H9 (cell line): ENCODE measurements at regions not wholly inside any gene's neighbourhood (a gene's known extent, or its start where the extent isn't known, plus 50 kb on each side); places are given as distances from the start of the nearest gene placed in this dataset.

ENCODE experiments used
- DNase-seq: peaks from one replicate; pipeline ENCODE4 v3.0.0-alpha.2; 2017
- H2AFZ ChIP-seq: one replicate; pipeline ENCODE4 v1.6.1; 2013; ENCODE audit warnings: mild to moderate bottlenecking, low read length, control low read depth, moderate library complexity
- H2AK5ac ChIP-seq: 2 replicates; pipeline ENCODE4 v1.6.1; 2013; ENCODE audit warnings: low read length, control low read depth, mixed read lengths; ENCODE audit not compliant: insufficient read length
- H2BK120ac ChIP-seq: one replicate; pipeline ENCODE4 v1.6.1; 2013; ENCODE audit warnings: low read depth, mild to moderate bottlenecking, low read length, control low read depth, inconsistent platforms; ENCODE audit not compliant: poor library complexity, severe bottlenecking
- H2BK12ac ChIP-seq: 2 replicates; pipeline ENCODE4 v1.6.1; 2013; ENCODE audit warnings: low read length, control low read depth, mixed read lengths, low read depth; ENCODE audit not compliant: insufficient read length
- H2BK15ac ChIP-seq: 2 replicates; pipeline ENCODE4 v1.6.1; 2013; ENCODE audit warnings: low read depth, low read length, control low read depth
- H2BK20ac ChIP-seq: one replicate; pipeline ENCODE4 v1.6.1; 2013; ENCODE audit warnings: low read depth, mild to moderate bottlenecking, low read length, control low read depth, inconsistent platforms; ENCODE audit not compliant: poor library complexity, severe bottlenecking
- H2BK5ac ChIP-seq: 2 replicates; pipeline ENCODE4 v1.6.1; 2013; ENCODE audit warnings: low read length, control low read depth, mixed read lengths; ENCODE audit not compliant: insufficient read length
- H3K14ac ChIP-seq: 2 replicates; pipeline ENCODE4 v1.6.1; 2013; ENCODE audit warnings: low read length, control low read depth; ENCODE audit not compliant: insufficient read depth
- H3K18ac ChIP-seq: 2 replicates; pipeline ENCODE4 v1.6.1; 2013; ENCODE audit warnings: low read depth, mild to moderate bottlenecking, mixed read lengths, low read length, control low read depth; ENCODE audit not compliant: insufficient read length
- H3K23ac ChIP-seq: 2 replicates; pipeline ENCODE4 v1.6.1; 2013; ENCODE audit warnings: low read length, control low read depth, mixed read lengths, low read depth; ENCODE audit not compliant: insufficient read length
- H3K23me2 ChIP-seq: 2 replicates; pipeline ENCODE4 v1.6.1; 2013; ENCODE audit warnings: low read depth, mild to moderate bottlenecking, mixed read lengths, low read length, control low read depth; ENCODE audit not compliant: insufficient read length, poor library complexity, severe bottlenecking
- H3K27ac ChIP-seq: 2 replicates; pipeline ENCODE4 v1.5.1; 2013; ENCODE audit warnings: low read length, control low read depth, mixed read lengths, low read depth; ENCODE audit not compliant: insufficient read length
- H3K27me3 ChIP-seq: 2 replicates; pipeline ENCODE4 v1.6.1; 2013; ENCODE audit warnings: low read length, control low read depth, inconsistent platforms; ENCODE audit not compliant: insufficient read depth
- H3K4ac ChIP-seq: 2 replicates; pipeline ENCODE4 v1.6.1; 2013; ENCODE audit warnings: low read depth, mild to moderate bottlenecking, control low read depth, inconsistent platforms, low read length, moderate library complexity
- H3K4me1 ChIP-seq: 2 replicates; pipeline ENCODE4 v1.6.1; 2013; ENCODE audit warnings: low read length, control low read depth, inconsistent platforms; ENCODE audit not compliant: insufficient read depth
- H3K4me2 ChIP-seq: 2 replicates; pipeline ENCODE4 v1.6.1; 2013; ENCODE audit warnings: low read length, control low read depth, mixed read lengths; ENCODE audit not compliant: insufficient read length, insufficient read depth
- H3K56ac ChIP-seq: 2 replicates; pipeline ENCODE4 v1.6.1; 2013; ENCODE audit warnings: low read depth, mild to moderate bottlenecking, mixed read lengths, low read length, control low read depth; ENCODE audit not compliant: insufficient read length
- H3K79me1 ChIP-seq: 2 replicates; pipeline ENCODE4 v1.6.1; 2013; ENCODE audit warnings: low read depth, mild to moderate bottlenecking, moderate library complexity, low read length, control low read depth, inconsistent platforms; ENCODE audit not compliant: insufficient read depth, poor library complexity, severe bottlenecking
- H3K79me2 ChIP-seq: 2 replicates; pipeline ENCODE4 v1.6.1; 2013; ENCODE audit warnings: low read length, control low read depth, inconsistent platforms; ENCODE audit not compliant: insufficient read depth
- H3K9ac ChIP-seq: 2 replicates; pipeline ENCODE4 v1.6.1; 2013; ENCODE audit warnings: low read length, control low read depth, mixed read lengths; ENCODE audit not compliant: insufficient read length; ENCODE audit errors: extremely low read depth
- H3K9me3 ChIP-seq: one replicate; pipeline ENCODE4 v1.6.1; 2013; ENCODE audit warnings: low read depth, low read length, inconsistent platforms; ENCODE audit not compliant: control insufficient read depth
- H3T11ph ChIP-seq: one replicate; pipeline ENCODE4 v1.6.1; 2013; ENCODE audit warnings: mild to moderate bottlenecking, low read length, control low read depth, inconsistent platforms
- H4K20me1 ChIP-seq: one replicate; pipeline ENCODE4 v1.6.1; 2013; ENCODE audit not compliant: control insufficient read depth, insufficient read length, insufficient read depth
- H4K5ac ChIP-seq: 2 replicates; pipeline ENCODE4 v1.6.1; 2013; ENCODE audit warnings: low read depth, mild to moderate bottlenecking, mixed read lengths, low read length, control low read depth; ENCODE audit not compliant: insufficient read length
- H4K8ac ChIP-seq: replicated peaks from 2 replicates; pipeline ENCODE4 v1.6.1; 2013; ENCODE audit warnings: low read length, control low read depth, mixed read lengths, low read depth; ENCODE audit not compliant: insufficient read length
- H4K91ac ChIP-seq: 2 replicates; pipeline ENCODE4 v1.6.1; 2013; ENCODE audit warnings: low read depth, mild to moderate bottlenecking, moderate library complexity, mixed read lengths, low read length, control low read depth; ENCODE audit not compliant: insufficient read length
- H3K27ac Mint-ChIP-seq, 3 experiments: 2 replicates in 2 of 3; 3 replicates in 1 of 3; pipeline ENCODE4 v1.8.0; 2020 to 2021; ENCODE audit warnings: mixed read lengths in 3 of 3, mild to moderate bottlenecking in 1 of 3, moderate library complexity in 1 of 3
- H3K27me3 Mint-ChIP-seq: 2 replicates; pipeline ENCODE4 v1.8.0; 2021; ENCODE audit warnings: low read depth, mild to moderate bottlenecking, moderate library complexity, mixed read lengths
- H3K36me3 Mint-ChIP-seq, 3 experiments: 2 replicates in 2 of 3; 3 replicates in 1 of 3; pipeline ENCODE4 v1.8.0; 2020 to 2021; ENCODE audit warnings: low read depth in 3 of 3, mixed read lengths in 3 of 3; ENCODE audit not compliant: insufficient read depth in 1 of 3
- H3K4me1 Mint-ChIP-seq, 2 experiments: 2 replicates each; pipeline ENCODE4 v1.8.0; 2020; ENCODE audit warnings: mixed read lengths in 2 of 2
- H3K4me3 Mint-ChIP-seq, 2 experiments: 2 replicates in 1 of 2; 3 replicates in 1 of 2; pipeline ENCODE4 v1.8.0; 2020 to 2021; ENCODE audit warnings: mild to moderate bottlenecking in 2 of 2, mixed read lengths in 2 of 2, moderate library complexity in 1 of 2
- H3K9me3 Mint-ChIP-seq, 2 experiments: 2 replicates in 1 of 2; 3 replicates in 1 of 2; pipeline ENCODE4 v1.8.0; 2020; ENCODE audit warnings: mild to moderate bottlenecking in 2 of 2, mixed read lengths in 2 of 2, moderate library complexity in 1 of 2
- WGBS: extraction: QIAGEN DNeasy Blood & Tissue Kit; methylation state at CpG from one replicate; pipeline ENCODE4 v1.1.7; 2013; ENCODE audit warnings: missing lambda C conversion rate, low lambda C conversion rate, mixed read lengths; ENCODE audit not compliant: insufficient read length; ENCODE audit errors: extremely low coverage; 5-methylcytosine and 5-hydroxymethylcytosine counted together
- TF ChIP-seq, protein P1 (sequence below): fragments of 200-600 bp; sonication (generic); conservative IDR thresholded peaks from 3 replicates; pipeline ENCODE4 v1.8.0; 2021; ENCODE audit warnings: antibody characterized with exemption, mild to moderate bottlenecking

GRCh38 chr1:30445449-30445848 lies 277.9 kb downstream of the MATN1 start:
- Mint-ChIP-seq H3K36me3 (no peaks in the 10 kb centered on the region), H3K27me3 (peaks cover 3% of the 10 kb centered on the region), H3K27ac (no peak overlapping the region), H3K4me1 (peaks cover 0 to 3% of the 10 kb centered on the region in 2 experiments; a peak in 1 of 4 replicates), H3K9me3 (peaks cover 3% of the 10 kb centered on the region in 2 experiments; a peak in 3 of 5 replicates), H3K4me3 (no peak overlapping the region)
- Histone ChIP-seq H3K4me2 (no peak overlapping the region), H2BK5ac (no peak overlapping the region), H2AFZ (no peak overlapping the region), H3T11ph (no peak overlapping the region), H4K5ac (no peak overlapping the region), H3K27ac (no peak overlapping the region), H3K18ac (no peak overlapping the region), H3K56ac (no peak overlapping the region), H3K4ac (no peak overlapping the region), H4K91ac (no peak overlapping the region), H3K23ac (no peak overlapping the region), H2BK20ac (no peak overlapping the region), H4K20me1 (no peaks in the 10 kb centered on the region), H3K9ac (no peak overlapping the region), H3K27me3 (no peaks in the 10 kb centered on the region), H3K79me2 (no peaks in the 10 kb centered on the region), H3K9me3 (no peaks in the 10 kb centered on the region), H3K79me1 (no peaks in the 10 kb centered on the region), H3K14ac (no peak overlapping the region), H4K8ac (no peak overlapping the region), H3K4me1 (no peaks in the 10 kb centered on the region), H2BK120ac (no peak overlapping the region), H2AK5ac (no peak overlapping the region), H2BK12ac (no peak overlapping the region), H3K23me2 (no peaks in the 10 kb centered on the region), H2BK15ac (no peak overlapping the region)
- DNase-seq = peak; percentile 10
- TF ChIP-seq, protein P1, sequence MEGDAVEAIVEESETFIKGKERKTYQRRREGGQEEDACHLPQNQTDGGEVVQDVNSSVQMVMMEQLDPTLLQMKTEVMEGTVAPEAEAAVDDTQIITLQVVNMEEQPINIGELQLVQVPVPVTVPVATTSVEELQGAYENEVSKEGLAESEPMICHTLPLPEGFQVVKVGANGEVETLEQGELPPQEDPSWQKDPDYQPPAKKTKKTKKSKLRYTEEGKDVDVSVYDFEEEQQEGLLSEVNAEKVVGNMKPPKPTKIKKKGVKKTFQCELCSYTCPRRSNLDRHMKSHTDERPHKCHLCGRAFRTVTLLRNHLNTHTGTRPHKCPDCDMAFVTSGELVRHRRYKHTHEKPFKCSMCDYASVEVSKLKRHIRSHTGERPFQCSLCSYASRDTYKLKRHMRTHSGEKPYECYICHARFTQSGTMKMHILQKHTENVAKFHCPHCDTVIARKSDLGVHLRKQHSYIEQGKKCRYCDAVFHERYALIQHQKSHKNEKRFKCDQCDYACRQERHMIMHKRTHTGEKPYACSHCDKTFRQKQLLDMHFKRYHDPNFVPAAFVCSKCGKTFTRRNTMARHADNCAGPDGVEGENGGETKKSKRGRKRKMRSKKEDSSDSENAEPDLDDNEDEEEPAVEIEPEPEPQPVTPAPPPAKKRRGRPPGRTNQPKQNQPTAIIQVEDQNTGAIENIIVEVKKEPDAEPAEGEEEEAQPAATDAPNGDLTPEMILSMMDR = no peak
- WGBS = no CpG with 5 or more reads among the region's 10 CpGs
